HL-60 (cell line): ENCODE measurements at regions not wholly inside any gene's neighbourhood (a gene's known extent, or its start where the extent isn't known, plus 50 kb on each side); places are given as distances from the start of the nearest gene placed in this dataset.
"Not testable (repeated sequence)": the region's sequence is repeated elsewhere in the genome, so short reads cannot be mapped to it uniquely, and the experiment has no call there.

ENCODE experiments used
- GABPA ChIP-seq: IDR thresholded peaks from 2 replicates; pipeline ENCODE4 v1.6.1; 2012; ENCODE audit warnings: low read depth
- POLR2AphosphoS5 ChIP-seq: IDR thresholded peaks from 2 replicates; pipeline ENCODE4 v1.6.1; 2012; ENCODE audit warnings: low read depth

DNA sequence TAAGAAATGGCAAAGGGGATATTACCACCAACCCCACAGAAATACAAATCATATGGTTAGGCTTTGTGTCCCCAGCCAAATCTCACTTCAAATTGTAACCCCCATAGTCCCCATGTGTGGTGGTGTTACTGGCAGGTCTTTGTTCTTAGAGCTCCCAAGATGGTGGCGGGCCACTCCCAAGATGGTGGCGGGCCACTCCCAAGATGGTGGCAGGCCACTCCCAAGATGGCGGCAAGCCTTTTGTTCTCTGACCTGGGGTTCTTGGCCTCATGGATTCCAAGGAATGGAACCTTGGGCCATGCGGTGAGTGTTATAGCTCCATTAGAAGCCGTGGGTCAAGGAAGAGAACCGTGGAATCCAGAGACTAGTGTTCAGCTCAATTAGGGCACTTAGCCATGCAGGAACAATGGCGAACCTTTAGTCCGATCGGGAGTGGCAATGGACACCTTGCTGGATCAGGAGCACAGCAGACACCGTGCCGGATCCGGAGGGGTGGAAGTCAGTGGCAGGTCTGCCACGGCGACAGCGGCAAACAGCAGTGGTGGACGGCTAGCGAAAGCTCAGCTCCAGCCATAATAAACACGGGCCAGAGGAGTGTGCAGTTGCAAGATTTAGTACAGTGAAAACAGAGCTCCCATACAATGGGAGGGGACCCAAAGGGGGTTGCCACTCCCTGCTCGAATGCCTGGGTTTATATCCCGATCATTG lies 949.9 kb upstream of the NCAM2 start:
- not testable (repeated sequence) for TF ChIP-seq POLR2AphosphoS5, GABPA
